NT2/D1 (cell line): ENCODE measurements at regions not wholly inside any gene's neighbourhood (a gene's known extent, or its start where the extent isn't known, plus 50 kb on each side); places are given as distances from the start of the nearest gene placed in this dataset.

Experiments
- SUZ12 ChIP-seq: IDR thresholded peaks from 2 replicates; pipeline ENCODE4 v1.6.1; 2011; ENCODE audit not compliant: insufficient read length, insufficient read depth; ENCODE audit errors: extremely low read depth
- YY1 ChIP-seq: IDR thresholded peaks from 2 replicates; pipeline ENCODE4 v1.6.1; 2011; ENCODE audit not compliant: insufficient read length, insufficient read depth
- ZNF274 ChIP-seq: IDR thresholded peaks from 2 replicates; pipeline ENCODE4 v1.6.1; 2011; ENCODE audit warnings: mild to moderate bottlenecking, low read depth, low read length

- no peak for TF ChIP-seq ZNF274
- no peak for TF ChIP-seq YY1
- TF ChIP-seq SUZ12, result no peak
Measured at GRCh38 chr7:136489808-136490207, 378.6 kb upstream of the CHRM2 start.
